GM21423 (cell line): ENCODE measurements at regions not wholly inside any gene's neighbourhood (a gene's known extent, or its start where the extent isn't known, plus 50 kb on each side); places are given as distances from the start of the nearest gene placed in this dataset.
"Not testable (repeated sequence)": the region's sequence is repeated elsewhere in the genome, so short reads cannot be mapped to it uniquely, and the experiment has no call there.

Experiments used
- ATAC-seq: cut with Tn5 transposase; IDR thresholded peaks from one replicate; pipeline ENCODE4 v1.9.1; 2021; ENCODE audit warnings: mild to moderate bottlenecking, moderate library complexity; ENCODE audit not compliant: unreplicated experiment

DNA sequence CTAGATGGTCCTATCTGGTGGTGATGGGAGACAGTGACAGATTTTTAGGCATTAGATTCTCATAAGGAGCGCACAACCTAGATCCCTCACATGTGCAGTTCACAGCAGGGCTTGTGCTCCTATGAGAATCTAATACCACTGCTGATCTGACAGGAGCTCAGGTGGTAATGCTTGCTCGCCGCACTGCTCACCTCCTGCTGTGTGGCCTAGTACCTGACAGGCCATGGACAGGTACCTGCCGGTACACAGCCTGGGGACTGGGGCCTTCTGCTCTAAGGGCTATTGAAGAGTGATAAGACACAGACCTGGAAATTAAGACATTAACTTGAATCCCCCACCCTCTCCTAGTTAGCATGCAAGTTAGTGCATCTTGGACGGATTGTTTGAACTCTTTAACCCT, 64.4 kb downstream of the KLRB1 start:
- ATAC-seq, result not testable (repeated sequence)

DNA sequence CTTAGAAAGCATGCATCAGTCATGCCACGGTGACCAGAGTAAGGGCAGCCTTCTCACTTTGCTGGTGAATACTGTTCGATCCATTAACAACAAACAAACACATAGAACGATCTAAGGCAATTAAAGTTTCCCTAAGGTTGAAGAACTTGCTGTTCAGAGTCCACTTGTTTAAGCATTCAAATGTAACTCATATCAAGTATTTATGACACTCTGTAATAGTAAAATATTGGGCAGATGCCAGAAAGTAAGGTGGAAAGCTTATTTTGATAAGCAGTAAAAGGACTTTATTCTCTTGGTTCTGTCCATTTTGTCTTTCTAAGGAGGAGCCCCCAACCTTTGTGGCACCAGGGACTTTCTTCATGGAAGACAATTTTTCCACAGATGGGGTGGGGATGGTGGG, 64.9 kb downstream of the KLRB1 start:
- not testable (repeated sequence) for ATAC-seq

- ATAC-seq, result not testable (repeated sequence)
Measured at GRCh38 chr12:9515925-9516324, 91.8 kb downstream of the KLRB1 start.

DNA sequence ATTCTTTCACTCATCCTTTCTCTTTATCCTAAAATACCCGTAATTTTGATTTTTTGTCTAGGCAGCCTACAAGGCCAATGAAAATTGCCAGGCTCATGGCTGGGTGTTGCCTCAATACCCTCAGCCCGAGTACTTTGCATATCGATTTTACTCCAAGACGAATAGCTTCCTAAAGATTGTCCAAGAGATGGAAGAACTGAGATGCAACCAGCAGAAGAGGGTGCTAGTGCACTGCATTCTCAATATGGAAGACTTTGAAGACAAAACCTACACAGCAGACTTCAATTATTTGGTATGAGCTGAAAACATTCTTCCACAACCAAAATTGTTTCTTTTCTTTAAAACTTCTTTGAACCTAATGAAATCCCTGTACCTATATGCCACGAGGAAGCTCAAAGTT, 95.0 kb downstream of the KLRB1 start:
- not testable (repeated sequence) for ATAC-seq

DNA sequence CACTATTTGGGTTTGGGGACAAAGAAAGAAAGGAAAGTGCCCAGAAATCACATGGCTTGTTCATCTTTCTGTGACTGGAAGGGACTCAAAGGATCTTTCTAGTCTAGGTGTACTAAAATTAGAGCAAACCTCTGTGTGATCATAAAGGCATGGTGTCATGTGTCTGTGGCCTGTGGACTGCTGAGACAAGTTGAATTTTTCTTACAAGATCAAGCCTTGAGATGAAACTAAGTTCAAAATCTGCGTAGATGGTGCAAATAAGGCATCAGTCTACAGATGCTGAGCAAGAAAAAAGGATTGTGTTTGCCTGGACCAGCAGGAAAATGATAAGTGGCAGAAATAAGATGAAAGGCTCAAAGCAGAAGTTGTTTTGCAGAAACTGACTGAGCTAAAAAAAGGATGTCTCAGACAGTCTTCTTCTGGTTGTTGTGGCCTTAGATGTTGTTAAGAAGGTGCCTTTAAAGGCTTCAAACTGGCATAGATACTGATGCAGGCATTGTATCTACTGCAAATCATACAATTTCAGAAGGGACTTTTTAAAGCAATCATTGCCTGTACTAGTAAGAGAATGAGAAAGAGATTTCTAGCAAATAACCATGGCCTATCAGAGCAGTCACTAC, 97.2 kb downstream of the KLRB1 start:
- not testable (repeated sequence) for ATAC-seq

DNA sequence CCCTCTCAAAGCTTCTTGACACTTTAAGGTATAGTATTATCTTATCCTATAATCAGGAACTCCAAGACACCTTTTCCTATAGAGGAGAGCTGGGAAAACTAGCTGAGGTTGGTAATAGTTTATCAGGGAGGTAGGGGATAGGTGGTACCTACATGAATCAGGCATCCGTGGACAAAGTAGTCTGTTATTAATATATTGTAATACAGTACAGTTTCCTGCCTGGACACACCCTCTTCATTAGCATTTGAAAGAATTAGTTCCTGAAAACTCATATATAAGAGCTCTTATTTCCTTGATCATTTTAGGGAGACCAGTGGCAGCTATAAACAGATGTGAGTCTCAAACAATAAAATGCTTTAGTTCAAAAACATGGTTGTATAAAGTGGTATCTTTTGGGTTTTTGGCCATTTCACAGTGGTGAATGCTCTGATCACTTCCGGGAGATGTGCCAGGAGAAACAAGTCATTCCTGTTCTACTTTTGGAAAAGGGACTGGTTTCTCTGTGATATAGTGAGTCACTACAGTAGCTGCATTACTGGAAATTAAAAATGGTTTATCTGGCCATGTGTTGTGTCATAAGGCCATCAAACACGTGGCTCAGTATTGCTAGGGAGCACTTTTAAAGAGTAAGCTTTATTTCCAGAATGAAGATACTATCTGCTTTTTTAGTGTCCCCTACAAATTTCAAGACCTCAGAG, 98.1 kb downstream of the KLRB1 start:
- ATAC-seq, result no peak

- ATAC-seq, result no peak
Measured at GRCh38 chr12:9506746-9507145, 101.0 kb downstream of the KLRB1 start.

- not testable (repeated sequence) for ATAC-seq
Measured at GRCh38 chr12:9503384-9503783, 104.3 kb downstream of the KLRB1 start.

DNA sequence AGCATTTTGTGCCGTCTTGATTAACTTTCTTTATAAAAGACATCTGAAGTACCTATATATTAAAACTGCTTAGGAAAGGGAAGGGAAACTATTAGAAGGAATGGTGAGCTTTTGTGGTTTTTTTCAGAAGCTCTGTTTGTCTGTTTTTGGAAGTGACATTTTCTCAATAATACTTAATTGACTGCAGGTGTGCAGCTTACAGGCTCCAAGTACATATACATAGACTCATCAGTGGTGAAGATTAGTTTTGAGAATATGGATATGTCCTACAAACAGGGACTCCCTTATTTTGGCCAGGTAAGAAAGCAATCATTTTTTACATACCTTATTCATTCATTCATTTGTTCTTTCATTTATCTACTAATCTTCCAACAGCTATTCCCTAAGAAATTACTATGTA, 104.9 kb downstream of the KLRB1 start:
- ATAC-seq, result not testable (repeated sequence)

- not testable (repeated sequence) for ATAC-seq
Measured at GRCh38 chr12:9493325-9493724, 114.4 kb downstream of the KLRB1 start.

GRCh38 chr12:9481289-9481688, 126.4 kb downstream of the KLRB1 start:
- ATAC-seq, result not testable (repeated sequence)

- not testable (repeated sequence) for ATAC-seq
Measured at GRCh38 chr12:9474197-9474596, 133.5 kb downstream of the KLRB1 start.

DNA sequence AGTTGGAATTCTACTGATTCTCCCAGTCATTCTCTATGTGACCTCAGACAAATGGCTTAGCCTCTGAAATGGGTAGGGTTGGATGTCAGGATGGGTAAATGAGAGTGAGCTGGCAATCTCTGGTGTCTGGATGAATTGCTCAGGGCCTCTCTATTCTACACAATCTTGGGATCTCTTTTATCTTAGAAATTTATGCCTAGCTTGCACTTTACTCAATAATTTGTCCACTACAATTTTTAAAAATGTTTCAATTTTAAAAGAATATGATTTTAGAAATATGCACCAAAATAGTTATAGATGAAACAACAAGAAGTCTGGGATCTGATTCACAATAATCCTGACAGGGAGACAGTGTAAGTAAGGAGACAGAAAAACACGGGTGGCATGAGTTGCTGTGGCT, 134.1 kb downstream of the KLRB1 start:
- not testable (repeated sequence) for ATAC-seq

- not testable (repeated sequence) for ATAC-seq
Measured at GRCh38 chr12:9471501-9471900, 136.2 kb downstream of the KLRB1 start.

- peak; percentile 46 for ATAC-seq
Measured at GRCh38 chr12:9470367-9470766, 137.3 kb downstream of the KLRB1 start.

DNA sequence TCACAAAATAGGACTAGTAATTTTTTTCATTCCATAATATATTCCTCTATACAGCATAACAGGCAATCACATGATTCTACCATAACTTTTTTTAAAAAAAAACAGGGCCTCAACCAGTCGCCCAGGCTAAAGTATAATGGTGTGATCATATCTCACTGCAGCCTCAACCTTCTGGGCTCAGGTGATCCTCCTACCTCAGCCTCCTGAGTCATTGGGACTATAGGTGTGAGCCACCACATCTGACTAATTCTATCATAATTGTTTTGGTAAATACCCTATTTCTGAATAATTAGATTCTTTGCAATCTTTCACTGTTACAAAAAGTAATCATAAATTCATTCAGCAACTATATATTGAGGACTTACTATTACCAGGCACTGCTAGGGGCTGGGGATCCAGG, 137.8 kb downstream of the KLRB1 start:
- ATAC-seq, result not testable (repeated sequence)

- ATAC-seq, result not testable (repeated sequence)
Measured at GRCh38 chr12:9469463-9469862, 138.3 kb downstream of the KLRB1 start.

- ATAC-seq, result not testable (repeated sequence)
Measured at GRCh38 chr12:9468998-9469397, 138.7 kb downstream of the KLRB1 start.

DNA sequence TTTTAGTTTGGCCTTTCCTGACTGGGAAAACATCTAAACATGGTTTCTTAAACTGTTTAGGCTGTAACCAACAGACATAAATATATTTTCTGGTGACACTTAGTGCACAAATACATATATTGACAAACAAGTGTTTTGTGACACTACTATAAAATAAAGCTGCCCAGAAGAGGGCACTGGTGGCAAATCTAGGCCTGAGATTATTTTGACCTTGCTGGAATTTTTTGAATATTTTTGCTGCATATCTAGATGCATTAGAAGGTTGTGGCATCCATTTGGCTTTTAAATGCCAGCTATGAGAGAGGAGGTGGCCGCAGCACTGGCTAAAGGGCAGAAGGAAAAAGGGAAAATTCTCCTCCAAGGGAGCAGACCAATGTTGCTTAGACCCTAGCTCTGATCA, 139.6 kb downstream of the KLRB1 start:
- not testable (repeated sequence) for ATAC-seq

- ATAC-seq, result no peak
Measured at GRCh38 chr12:9464408-9464807, 143.3 kb downstream of the KLRB1 start.

DNA sequence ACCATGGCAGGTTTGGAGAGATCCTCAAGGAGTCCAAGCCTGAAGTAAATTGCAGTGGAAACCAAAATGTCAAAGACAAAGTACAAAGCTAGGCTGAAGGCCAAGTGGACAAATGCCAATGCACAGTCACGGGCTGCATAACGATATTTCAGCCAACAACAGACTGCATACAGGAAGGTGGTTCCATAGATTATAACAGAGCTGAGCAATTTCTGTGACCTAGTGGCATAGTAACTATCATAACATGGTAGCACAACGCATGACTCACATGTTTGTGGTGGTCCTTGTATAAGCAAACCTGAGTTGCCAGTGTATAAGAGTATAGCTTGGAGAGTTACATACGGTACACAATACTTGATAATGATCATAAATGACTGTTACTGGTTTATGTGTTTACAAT, 152.2 kb downstream of the KLRB1 start:
- ATAC-seq, result not testable (repeated sequence)

- ATAC-seq, result not testable (repeated sequence)
Measured at GRCh38 chr12:9454021-9454420, 153.7 kb downstream of the KLRB1 start.
